ENCODE measurements at regions not wholly inside any gene's neighbourhood (a gene's known extent, or its start where the extent isn't known, plus 50 kb on each side); places are given as distances from the start of the nearest gene placed in this dataset.
"Not testable (repeated sequence)": the region's sequence is repeated elsewhere in the genome, so short reads cannot be mapped to it uniquely, and the experiment has no call there.

- DNase-seq = no peak
Observed at GRCh38 chr12:92987362-92987761, 58.3 kb upstream of the EEA1 start.

- no peak for DNase-seq
Observed at GRCh38 chr12:92987846-92988621, 58.9 kb upstream of the EEA1 start.

GRCh38 chr12:92988622-92989130, 59.6 kb upstream of the EEA1 start:
- DNase-seq = no peak

- no peak for DNase-seq
Observed at GRCh38 chr12:92989715-92990484, 60.8 kb upstream of the EEA1 start.

- DNase-seq = no peak
Observed at GRCh38 chr12:92991134-92991533, 62.0 kb upstream of the EEA1 start.

GRCh38 chr12:92992041-92992440, 62.9 kb upstream of the EEA1 start:
- DNase-seq = no peak

- DNase-seq = no peak
Observed at GRCh38 chr12:92993259-92993658, 64.2 kb upstream of the EEA1 start.

GRCh38 chr12:92995258-92995903, 66.3 kb upstream of the EEA1 start:
- DNase-seq = no peak

GRCh38 chr12:93000026-93000425, 70.9 kb upstream of the EEA1 start:
- no peak for DNase-seq

GRCh38 chr12:93001407-93001806, 72.3 kb upstream of the EEA1 start:
- DNase-seq = no peak

GRCh38 chr12:93002293-93003054, 73.4 kb upstream of the EEA1 start:
- DNase-seq = no peak

- no peak for DNase-seq
Observed at GRCh38 chr12:93003531-93004239, 74.6 kb upstream of the EEA1 start.

- no peak for DNase-seq
Observed at GRCh38 chr12:93005928-93006392, 76.9 kb upstream of the EEA1 start.

GRCh38 chr12:93006471-93007208, 77.5 kb upstream of the EEA1 start:
- no peak for DNase-seq

- DNase-seq = no peak
Observed at GRCh38 chr12:93007544-93007943, 78.4 kb upstream of the EEA1 start.

GRCh38 chr12:93008044-93008778, 79.1 kb upstream of the EEA1 start:
- DNase-seq = no peak

- DNase-seq = not testable (repeated sequence)
Observed at GRCh38 chr12:93008880-93009279, 79.8 kb upstream of the EEA1 start.

- no peak for DNase-seq
Observed at GRCh38 chr12:93009533-93009932, 80.4 kb upstream of the EEA1 start.

- no peak for DNase-seq
Observed at GRCh38 chr12:93010461-93010860, 81.4 kb upstream of the EEA1 start.

GRCh38 chr12:93011100-93011499, 82.0 kb upstream of the EEA1 start:
- no peak for DNase-seq

All from activated CD8-positive, alpha-beta memory T cell treated with anti-CD3 and anti-CD28 coated beads for 24 hours (primary cell).